Posterior vena cava (tissue), 2 donors: ENCODE measurements at regions not wholly inside any gene's neighbourhood (a gene's known extent, or its start where the extent isn't known, plus 50 kb on each side); places are given as distances from the start of the nearest gene placed in this dataset.

Source experiments
- DNase-seq: peaks from one replicate; pipeline ENCODE4 v3.0.0-alpha.2; 2020; ENCODE audit warnings: low spot score
- intact Hi-C, 2 donors: fragments of 100-400 bp; cut with DNase I; formaldehyde crosslinking; loops; one replicate each; pipeline versions ENCODE4 v1.14.1 to v1.14.2; 2022 to 2023
- donor health status: DM: yes; HTN: yes; CAD: no.
- donor health status: DM: yes; HTN: yes; CAD: no.

- intact Hi-C loops, result no loop called here
- no peak for DNase-seq
Observed at GRCh38 chr3:144407335-144407734, 435.7 kb downstream of the DIPK2A start.

GRCh38 chr3:144409319-144409718 is 437.7 kb downstream of the DIPK2A start:
- DNase-seq, result no peak
- intact Hi-C loops, result no loop called here

GRCh38 chr3:144413068-144413467 is 441.4 kb downstream of the DIPK2A start:
- peak; percentile 18 for DNase-seq
- intact Hi-C loops, result no loop called here

- DNase-seq, result no peak
- intact Hi-C loops, result no loop called here
Observed at GRCh38 chr3:144415492-144415891, 443.9 kb downstream of the DIPK2A start.

- intact Hi-C loops, result no loop called here
Observed at GRCh38 chr3:144424606-144425005, 453.0 kb downstream of the DIPK2A start.

GRCh38 chr3:144426366-144426765 is 454.7 kb downstream of the DIPK2A start:
- intact Hi-C loops, result no loop called here
- DNase-seq, result no peak

More at GRCh38 chr3:144424606-144425005, 453.0 kb downstream of the DIPK2A start:
- DNase-seq, result no peak

- no peak for DNase-seq
- intact Hi-C loops, result no loop called here
Observed at GRCh38 chr3:144426967-144427366, 455.3 kb downstream of the DIPK2A start.

GRCh38 chr3:144429719-144430121 is 458.1 kb downstream of the DIPK2A start:
- DNase-seq, result no peak
- intact Hi-C loops, result no loop called here

GRCh38 chr3:144431134-144431533 is 459.5 kb downstream of the DIPK2A start:
- intact Hi-C loops, result no loop called here
- no peak for DNase-seq

GRCh38 chr3:144433006-144433405 is 461.4 kb downstream of the DIPK2A start:
- intact Hi-C loops, result no loop called here
- no peak for DNase-seq

- intact Hi-C loops, result no loop called here
- no peak for DNase-seq
Observed at GRCh38 chr3:144437989-144438388, 466.4 kb downstream of the DIPK2A start.

GRCh38 chr3:144444061-144444460 is 472.4 kb downstream of the DIPK2A start:
- no peak for DNase-seq
- intact Hi-C loops, result no loop called here

GRCh38 chr3:144444546-144444945 is 472.9 kb downstream of the DIPK2A start:
- intact Hi-C loops, result no loop called here
- no peak for DNase-seq

- DNase-seq, result no peak
- intact Hi-C loops, result no loop called here
Observed at GRCh38 chr3:144455841-144456440, 484.3 kb downstream of the DIPK2A start.

GRCh38 chr3:144457758-144458157 is 486.1 kb downstream of the DIPK2A start:
- intact Hi-C loops, result no loop called here
- no peak for DNase-seq

GRCh38 chr3:144458283-144458682 is 486.7 kb downstream of the DIPK2A start:
- intact Hi-C loops, result no loop called here
- no peak for DNase-seq

- intact Hi-C loops, result no loop called here
- DNase-seq, result no peak
Observed at GRCh38 chr3:144462337-144462736, 490.7 kb downstream of the DIPK2A start.

GRCh38 chr3:144463911-144464310 is 492.3 kb downstream of the DIPK2A start:
- no peak for DNase-seq
- intact Hi-C loops, result no loop called here

- intact Hi-C loops, result no loop called here
- no peak for DNase-seq
Observed at GRCh38 chr3:144466114-144466513, 494.5 kb downstream of the DIPK2A start.

- intact Hi-C loops, result no loop called here
- DNase-seq, result no peak
Observed at GRCh38 chr3:144466540-144466939, 494.9 kb downstream of the DIPK2A start.

- DNase-seq, result no peak
- intact Hi-C loops, result no loop called here
Observed at GRCh38 chr3:144470666-144471065, 499.0 kb downstream of the DIPK2A start.

GRCh38 chr3:144477593-144477992 is 506.0 kb downstream of the DIPK2A start:
- no peak for DNase-seq
- intact Hi-C loops, result no loop called here
